ENCODE measurements at regions not wholly inside any gene's neighbourhood (a gene's known extent, or its start where the extent isn't known, plus 50 kb on each side); places are given as distances from the start of the nearest gene placed in this dataset.
"Not testable (repeated sequence)": the region's sequence is repeated elsewhere in the genome, so short reads cannot be mapped to it uniquely, and the experiment has no call there.

DNA sequence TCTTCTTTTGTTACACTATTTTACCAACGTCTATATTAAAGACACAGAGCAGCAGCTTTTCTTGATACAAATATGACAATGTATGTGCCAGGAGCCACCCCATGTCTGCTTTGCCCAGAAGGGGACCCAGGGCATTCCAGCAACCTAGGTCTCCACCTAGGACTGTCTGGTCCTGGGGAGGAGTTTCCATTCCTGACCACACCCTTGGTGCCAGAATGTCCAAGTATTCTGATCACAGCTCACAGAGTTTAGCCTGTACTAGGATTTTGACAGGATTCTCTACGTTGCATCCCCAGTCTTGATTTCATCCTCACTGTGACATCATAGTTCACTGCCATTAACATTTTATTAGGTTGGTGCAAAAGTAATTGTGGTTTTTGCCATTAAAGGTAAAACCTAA, 224.7 kb downstream of the SREK1 start:
- peaks cover 1% of the 10 kb centered on the region for H3K27me3 Mint-ChIP-seq (ENCODE audit: unreplicated experiment)
- H3K36me3 Mint-ChIP-seq (ENCODE audit: unreplicated experiment) = peaks cover 4% of the 10 kb centered on the region
- no peak overlapping the region for H3K4me3 Mint-ChIP-seq (ENCODE audit: unreplicated experiment)
- H3K27ac Mint-ChIP-seq (ENCODE audit: unreplicated experiment) = no peak overlapping the region
- TF ChIP-seq, protein P1, sequence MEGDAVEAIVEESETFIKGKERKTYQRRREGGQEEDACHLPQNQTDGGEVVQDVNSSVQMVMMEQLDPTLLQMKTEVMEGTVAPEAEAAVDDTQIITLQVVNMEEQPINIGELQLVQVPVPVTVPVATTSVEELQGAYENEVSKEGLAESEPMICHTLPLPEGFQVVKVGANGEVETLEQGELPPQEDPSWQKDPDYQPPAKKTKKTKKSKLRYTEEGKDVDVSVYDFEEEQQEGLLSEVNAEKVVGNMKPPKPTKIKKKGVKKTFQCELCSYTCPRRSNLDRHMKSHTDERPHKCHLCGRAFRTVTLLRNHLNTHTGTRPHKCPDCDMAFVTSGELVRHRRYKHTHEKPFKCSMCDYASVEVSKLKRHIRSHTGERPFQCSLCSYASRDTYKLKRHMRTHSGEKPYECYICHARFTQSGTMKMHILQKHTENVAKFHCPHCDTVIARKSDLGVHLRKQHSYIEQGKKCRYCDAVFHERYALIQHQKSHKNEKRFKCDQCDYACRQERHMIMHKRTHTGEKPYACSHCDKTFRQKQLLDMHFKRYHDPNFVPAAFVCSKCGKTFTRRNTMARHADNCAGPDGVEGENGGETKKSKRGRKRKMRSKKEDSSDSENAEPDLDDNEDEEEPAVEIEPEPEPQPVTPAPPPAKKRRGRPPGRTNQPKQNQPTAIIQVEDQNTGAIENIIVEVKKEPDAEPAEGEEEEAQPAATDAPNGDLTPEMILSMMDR (IDR thresholded peaks at IDR 0.05; ENCODE audit: partially characterized antibody, unreplicated experiment) = no peak
- H3K9me3 Mint-ChIP-seq (ENCODE audit: unreplicated experiment) = no peaks in the 10 kb centered on the region
- no peaks in the 10 kb centered on the region for H3K4me1 Mint-ChIP-seq (ENCODE audit: low read depth, unreplicated experiment)
- no peak for DNase-seq

DNA sequence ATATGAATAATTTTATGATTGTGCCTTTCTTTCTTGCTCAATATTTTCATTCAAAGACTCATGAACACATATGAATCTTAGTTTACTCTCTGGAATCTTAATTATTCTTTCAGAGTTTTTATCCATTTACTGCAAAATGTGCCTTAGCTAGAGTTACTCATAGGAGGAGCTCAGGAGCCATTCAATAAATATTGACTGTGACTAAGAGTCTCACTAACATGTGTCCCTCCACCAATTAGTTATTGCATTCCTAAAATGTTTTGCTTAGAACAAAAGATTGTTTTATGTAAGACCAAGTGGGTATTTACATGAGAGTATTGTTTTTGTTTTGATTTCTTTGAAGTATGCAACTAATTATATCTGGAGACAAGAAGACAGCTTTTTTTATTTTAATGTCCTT, 218.4 kb upstream of the MAST4 start:
- peaks cover 10% of the 10 kb centered on the region for H3K36me3 Mint-ChIP-seq (ENCODE audit: unreplicated experiment)
- H3K4me1 Mint-ChIP-seq (ENCODE audit: low read depth, unreplicated experiment) = no peaks in the 10 kb centered on the region
- TF ChIP-seq, protein P1 (IDR thresholded peaks at IDR 0.05; ENCODE audit: partially characterized antibody, unreplicated experiment) = no peak
- no peak for DNase-seq
- H3K4me3 Mint-ChIP-seq (ENCODE audit: unreplicated experiment) = no peak overlapping the region
- H3K27me3 Mint-ChIP-seq (ENCODE audit: unreplicated experiment) = no peaks in the 10 kb centered on the region
- H3K9me3 Mint-ChIP-seq (ENCODE audit: unreplicated experiment) = peaks cover 2% of the 10 kb centered on the region
- no peak overlapping the region for H3K27ac Mint-ChIP-seq (ENCODE audit: unreplicated experiment)

DNA sequence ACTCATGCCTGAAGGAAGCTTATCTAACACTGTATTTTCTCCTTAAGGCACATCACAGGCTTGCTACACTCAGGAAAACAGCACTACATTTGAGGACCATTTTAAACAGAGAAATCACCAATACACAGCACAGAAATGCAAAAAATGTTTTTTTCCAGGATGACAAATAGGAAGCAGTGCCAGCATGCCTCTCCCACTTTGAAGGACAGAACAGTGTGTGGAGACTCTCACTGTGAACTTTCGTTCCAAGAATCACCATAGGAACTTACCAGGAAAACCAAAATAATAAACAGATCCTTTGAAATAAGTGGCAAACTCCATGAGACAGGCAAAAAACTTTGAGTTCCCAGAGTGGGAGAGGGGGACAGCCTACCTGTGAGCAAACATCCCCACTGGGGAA, 217.8 kb upstream of the MAST4 start:
- no peaks in the 10 kb centered on the region for H3K4me1 Mint-ChIP-seq (ENCODE audit: low read depth, unreplicated experiment)
- peaks cover 2% of the 10 kb centered on the region for H3K9me3 Mint-ChIP-seq (ENCODE audit: unreplicated experiment)
- no peak overlapping the region for H3K27ac Mint-ChIP-seq (ENCODE audit: unreplicated experiment)
- TF ChIP-seq, protein P1 (IDR thresholded peaks at IDR 0.05; ENCODE audit: partially characterized antibody, unreplicated experiment) = no peak
- H3K27me3 Mint-ChIP-seq (ENCODE audit: unreplicated experiment) = no peaks in the 10 kb centered on the region
- peaks cover 10% of the 10 kb centered on the region for H3K36me3 Mint-ChIP-seq (ENCODE audit: unreplicated experiment)
- H3K4me3 Mint-ChIP-seq (ENCODE audit: unreplicated experiment) = no peak overlapping the region
- no peak for DNase-seq

DNA sequence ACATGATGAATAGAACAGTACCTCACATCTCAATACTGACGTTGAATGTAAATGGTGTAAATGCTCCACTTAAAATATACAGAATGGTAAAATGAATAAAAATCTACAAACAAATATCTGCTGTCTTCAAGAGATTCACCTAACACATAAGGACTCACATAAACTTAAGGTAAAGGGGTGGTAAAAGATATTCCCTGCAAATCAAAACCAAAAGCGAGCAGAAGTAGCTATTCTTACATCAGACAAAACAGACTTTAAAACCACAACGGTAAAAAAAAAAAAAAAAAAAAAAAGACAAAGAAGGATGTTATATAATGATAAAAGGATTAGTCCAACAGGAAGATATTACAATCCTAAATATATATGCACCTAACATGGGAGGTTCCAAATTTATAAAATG, 214.0 kb upstream of the MAST4 start:
- no peak overlapping the region for H3K27ac Mint-ChIP-seq (ENCODE audit: unreplicated experiment)
- no peaks in the 10 kb centered on the region for H3K27me3 Mint-ChIP-seq (ENCODE audit: unreplicated experiment)
- peaks cover 10% of the 10 kb centered on the region for H3K36me3 Mint-ChIP-seq (ENCODE audit: unreplicated experiment)
- H3K4me1 Mint-ChIP-seq (ENCODE audit: low read depth, unreplicated experiment) = no peaks in the 10 kb centered on the region
- peaks cover 2% of the 10 kb centered on the region for H3K9me3 Mint-ChIP-seq (ENCODE audit: unreplicated experiment)
- TF ChIP-seq, protein P1 (IDR thresholded peaks at IDR 0.05; ENCODE audit: partially characterized antibody, unreplicated experiment) = no peak
- no peak for DNase-seq
- H3K4me3 Mint-ChIP-seq (ENCODE audit: unreplicated experiment) = no peak overlapping the region

DNA sequence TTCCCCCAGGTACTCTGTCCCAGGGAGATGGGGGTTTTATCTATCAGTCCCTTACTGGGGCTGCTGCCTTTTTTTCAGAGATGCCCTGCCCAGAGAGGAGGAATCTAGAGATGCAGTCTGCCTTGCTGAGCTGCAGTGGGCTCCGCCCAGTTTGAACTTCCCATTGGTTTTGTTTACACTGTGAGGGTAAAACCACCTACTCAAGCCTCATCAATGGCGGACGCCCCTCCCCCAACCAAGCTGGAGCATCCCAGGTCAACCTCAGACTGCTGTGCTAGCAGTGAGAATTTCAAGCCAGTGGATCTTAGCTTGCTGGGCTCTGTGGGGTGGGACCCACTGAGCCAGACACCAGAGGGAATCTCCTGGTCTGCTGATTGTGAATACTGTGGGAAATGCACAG, 191.0 kb upstream of the MAST4 start:
- not testable (repeated sequence) for H3K9me3 Mint-ChIP-seq (ENCODE audit: unreplicated experiment); H3K27me3 Mint-ChIP-seq (ENCODE audit: unreplicated experiment); H3K4me1 Mint-ChIP-seq (ENCODE audit: low read depth, unreplicated experiment); DNase-seq; H3K4me3 Mint-ChIP-seq (ENCODE audit: unreplicated experiment); H3K27ac Mint-ChIP-seq (ENCODE audit: unreplicated experiment); H3K36me3 Mint-ChIP-seq (ENCODE audit: unreplicated experiment)

All from glutamatergic neuron (in vitro differentiated cells).